ENCODE measurements at regions not wholly inside any gene's neighbourhood (a gene's known extent, or its start where the extent isn't known, plus 50 kb on each side); places are given as distances from the start of the nearest gene placed in this dataset.

DNA sequence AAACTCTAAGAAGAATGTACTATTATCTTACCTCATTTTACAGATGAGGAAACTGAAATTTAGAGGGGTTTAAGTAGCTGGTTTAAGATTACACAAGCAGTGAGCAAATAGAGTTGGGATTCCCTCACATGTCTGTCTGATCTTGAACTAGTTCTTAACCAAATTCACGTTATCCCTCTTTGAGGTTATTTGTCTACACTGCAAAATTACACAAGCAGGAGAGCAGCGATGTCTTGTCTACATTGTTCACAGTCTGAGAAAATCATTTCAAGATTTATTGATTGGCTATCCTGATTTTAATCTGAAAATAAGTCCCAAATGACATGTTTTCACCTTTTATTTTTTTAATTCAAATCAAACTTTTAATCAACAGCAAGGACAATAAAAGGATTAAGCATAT lies 56.9 kb downstream of the SOX9 start:
- TF ChIP-seq POLR2A (IDR thresholded peaks at IDR 0.05; ENCODE audit: low read length) (no peak), GATA1 (IDR thresholded peaks at IDR 0.05; ENCODE audit: low read depth, low read length) (no peak)
